Kidney epithelial cell (primary cell): ENCODE measurements at regions not wholly inside any gene's neighbourhood (a gene's known extent, or its start where the extent isn't known, plus 50 kb on each side); places are given as distances from the start of the nearest gene placed in this dataset.

Experiments
- DNase-seq: peaks from one replicate; pipeline ENCODE4 v3.0.0-alpha.2; 2010; ENCODE audit warnings: low read depth
- H3K27me3 ChIP-seq: 2 replicates; pipeline ENCODE4 v1.6.0; 2011; ENCODE audit warnings: low read length; ENCODE audit not compliant: control insufficient read depth, insufficient read depth
- H3K36me3 ChIP-seq: 2 replicates; pipeline ENCODE4 v1.5.1; 2011; ENCODE audit warnings: low read length; ENCODE audit not compliant: control insufficient read depth, insufficient read depth
- H3K4me3 ChIP-seq: 2 replicates; pipeline ENCODE4 v1.5.1; 2011; ENCODE audit warnings: low read depth, mild to moderate bottlenecking, control low read depth, low read length
- TF ChIP-seq, protein P1 (sequence below): IDR thresholded peaks from 2 replicates; pipeline ENCODE4 v1.5.1; 2011; ENCODE audit warnings: mild to moderate bottlenecking, moderate library complexity, low read length, control low read depth, inconsistent platforms; ENCODE audit not compliant: insufficient read depth, poor library complexity, severe bottlenecking

DNA sequence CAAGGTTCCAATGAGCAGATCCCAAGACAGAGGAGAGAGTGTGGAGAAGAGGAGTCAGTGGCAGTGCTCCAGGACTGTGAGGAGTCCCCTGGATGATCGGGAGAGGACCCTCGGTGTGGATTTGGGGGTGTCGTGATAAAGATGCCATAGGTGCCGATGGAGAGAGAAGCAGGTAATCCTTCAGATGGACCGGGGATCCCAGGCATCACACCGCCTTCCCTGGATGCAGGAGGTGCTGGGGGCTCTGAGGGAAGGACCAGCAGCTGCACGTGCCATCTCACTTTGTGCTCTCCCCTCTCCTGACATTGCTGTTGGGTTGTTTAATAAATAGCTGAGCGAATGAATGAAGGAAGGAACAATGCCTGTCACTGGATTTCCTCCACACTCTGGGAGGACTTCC, 744.1 kb downstream of the BRD1 start:
- no peak for DNase-seq
- Histone ChIP-seq H3K4me3 (no peak overlapping the region), H3K36me3 (no peaks in the 10 kb centered on the region), H3K27me3 (no peaks in the 10 kb centered on the region)
- TF ChIP-seq, protein P1, sequence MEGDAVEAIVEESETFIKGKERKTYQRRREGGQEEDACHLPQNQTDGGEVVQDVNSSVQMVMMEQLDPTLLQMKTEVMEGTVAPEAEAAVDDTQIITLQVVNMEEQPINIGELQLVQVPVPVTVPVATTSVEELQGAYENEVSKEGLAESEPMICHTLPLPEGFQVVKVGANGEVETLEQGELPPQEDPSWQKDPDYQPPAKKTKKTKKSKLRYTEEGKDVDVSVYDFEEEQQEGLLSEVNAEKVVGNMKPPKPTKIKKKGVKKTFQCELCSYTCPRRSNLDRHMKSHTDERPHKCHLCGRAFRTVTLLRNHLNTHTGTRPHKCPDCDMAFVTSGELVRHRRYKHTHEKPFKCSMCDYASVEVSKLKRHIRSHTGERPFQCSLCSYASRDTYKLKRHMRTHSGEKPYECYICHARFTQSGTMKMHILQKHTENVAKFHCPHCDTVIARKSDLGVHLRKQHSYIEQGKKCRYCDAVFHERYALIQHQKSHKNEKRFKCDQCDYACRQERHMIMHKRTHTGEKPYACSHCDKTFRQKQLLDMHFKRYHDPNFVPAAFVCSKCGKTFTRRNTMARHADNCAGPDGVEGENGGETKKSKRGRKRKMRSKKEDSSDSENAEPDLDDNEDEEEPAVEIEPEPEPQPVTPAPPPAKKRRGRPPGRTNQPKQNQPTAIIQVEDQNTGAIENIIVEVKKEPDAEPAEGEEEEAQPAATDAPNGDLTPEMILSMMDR = no peak

DNA sequence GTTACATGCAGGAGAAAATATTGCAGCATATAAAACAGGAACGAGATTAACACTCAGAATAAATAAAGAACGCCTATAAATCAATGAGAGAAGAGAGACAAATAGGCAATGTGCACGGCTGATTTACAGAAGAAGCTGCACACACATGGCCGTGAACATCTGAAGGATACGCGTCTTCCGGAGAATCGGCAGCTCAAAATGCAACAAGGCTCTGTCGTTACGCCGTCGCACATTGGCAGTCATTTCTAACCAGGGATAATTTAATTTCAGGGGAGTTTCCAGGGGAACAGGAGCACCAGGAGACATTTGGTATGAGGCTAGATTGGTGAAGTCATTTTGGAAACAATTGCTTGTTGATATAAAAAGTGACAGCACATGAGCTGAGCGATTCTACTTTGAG, 745.2 kb downstream of the BRD1 start:
- Histone ChIP-seq H3K27me3 (no peaks in the 10 kb centered on the region), H3K36me3 (no peaks in the 10 kb centered on the region), H3K4me3 (no peak overlapping the region)
- TF ChIP-seq, protein P1 = no peak
- DNase-seq = no peak

DNA sequence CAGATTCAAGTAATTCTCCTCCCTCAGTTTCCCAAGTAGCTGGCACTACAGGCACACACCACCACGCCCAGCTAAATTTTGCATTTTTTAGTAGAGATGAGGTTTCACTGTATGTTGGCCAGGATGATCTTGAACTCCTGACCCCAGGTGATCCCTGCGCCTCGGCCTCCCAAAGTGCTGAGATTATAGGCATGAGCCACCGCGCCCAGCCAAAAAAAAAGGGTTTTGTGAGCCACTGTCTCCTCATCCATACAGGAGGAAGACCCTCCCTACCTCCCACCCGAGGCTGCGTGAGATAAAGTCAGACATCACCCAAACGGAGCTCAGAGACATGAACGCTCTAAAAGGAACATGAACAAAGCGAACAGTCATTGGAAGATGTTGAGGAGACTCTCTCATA, 745.7 kb downstream of the BRD1 start:
- H3K36me3 ChIP-seq = no peaks in the 10 kb centered on the region
- H3K27me3 ChIP-seq = no peaks in the 10 kb centered on the region
- DNase-seq = no peak
- TF ChIP-seq, protein P1 = no peak
- H3K4me3 ChIP-seq = no peak overlapping the region

DNA sequence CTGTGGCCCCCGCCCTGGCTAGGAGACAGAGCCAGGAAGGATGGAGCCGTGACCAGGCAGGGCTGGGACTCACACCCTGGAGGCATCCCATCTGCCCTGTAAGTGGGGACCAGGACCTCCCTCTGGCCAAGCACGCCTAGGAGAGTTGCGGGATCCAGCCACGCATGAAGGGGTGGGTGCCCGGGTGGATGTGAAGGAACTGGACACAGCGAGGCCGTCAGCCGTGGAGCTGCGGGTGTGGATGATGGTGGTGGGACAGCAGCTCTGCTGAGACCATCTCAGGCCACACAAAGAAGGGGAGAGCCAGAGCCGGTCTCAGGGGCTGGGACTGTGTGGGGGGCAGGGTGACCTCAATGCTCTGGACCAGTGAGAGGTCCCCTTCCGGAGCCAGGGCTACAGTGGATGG, 746.4 kb downstream of the BRD1 start:
- Histone ChIP-seq H3K27me3 (no peaks in the 10 kb centered on the region), H3K36me3 (no peaks in the 10 kb centered on the region), H3K4me3 (no peak overlapping the region)
- TF ChIP-seq, protein P1 = no peak
- DNase-seq = no peak

DNA sequence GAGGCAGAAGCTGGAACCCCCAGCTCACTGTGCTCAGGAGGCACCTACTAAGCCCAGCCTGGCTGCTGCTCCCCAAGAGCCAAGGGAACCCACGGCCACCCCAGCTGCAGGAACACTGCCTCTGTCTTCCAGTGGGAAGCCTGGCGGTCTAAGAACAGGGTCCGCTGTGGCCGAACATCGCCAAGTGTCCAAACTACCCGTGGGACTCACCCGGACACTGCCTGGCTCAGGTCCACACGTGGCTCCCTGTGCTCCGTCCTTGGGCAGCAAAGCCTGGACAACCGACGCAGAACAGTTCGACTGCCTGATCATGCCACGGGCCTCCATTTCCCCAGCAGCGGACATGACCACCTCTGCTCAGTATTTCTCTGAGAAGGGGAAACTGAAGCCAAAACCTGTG, 747.0 kb downstream of the BRD1 start:
- Histone ChIP-seq H3K36me3 (no peaks in the 10 kb centered on the region), H3K4me3 (no peak overlapping the region), H3K27me3 (no peaks in the 10 kb centered on the region)
- TF ChIP-seq, protein P1 = no peak
- DNase-seq = no peak

DNA sequence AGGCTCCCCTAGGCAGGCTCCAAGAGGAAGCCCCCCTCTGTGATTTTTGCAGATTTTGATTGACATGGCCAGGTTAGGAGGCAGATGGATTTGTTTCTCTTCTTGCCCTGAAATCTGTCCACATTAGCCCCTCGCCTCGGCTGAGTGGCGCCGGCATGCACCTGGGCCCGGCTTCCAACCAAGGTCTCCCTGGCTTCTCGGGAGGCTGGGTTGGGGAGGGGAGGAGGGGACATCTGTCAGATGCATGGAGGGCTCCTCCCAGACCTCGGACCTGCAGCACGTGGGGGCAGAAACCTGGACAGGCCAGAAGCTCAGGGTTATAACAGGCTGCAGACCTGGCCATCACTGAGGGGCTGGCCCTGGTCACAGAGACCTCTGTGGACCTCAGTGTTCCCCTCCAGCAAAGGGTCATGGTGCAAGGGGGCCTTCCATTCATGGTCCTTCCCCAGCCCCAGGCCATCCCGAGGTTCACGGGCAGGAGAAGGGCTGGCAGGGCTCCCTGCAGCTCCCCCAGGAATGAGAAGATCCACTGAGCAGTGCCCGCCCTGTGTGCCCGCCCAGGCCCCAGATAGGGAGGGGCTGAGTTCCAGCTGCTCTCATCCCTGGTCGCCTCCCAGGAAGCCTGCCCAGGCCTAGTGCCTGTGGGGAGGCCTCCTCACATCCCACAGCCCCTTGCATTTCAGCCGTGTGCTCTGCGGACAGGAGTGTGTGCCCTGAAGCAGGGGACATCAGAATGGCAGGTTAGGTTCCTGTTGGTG, 747.8 kb downstream of the BRD1 start:
- TF ChIP-seq, protein P1 = no peak
- Histone ChIP-seq H3K36me3 (no peaks in the 10 kb centered on the region), H3K4me3 (no peak overlapping the region), H3K27me3 (no peaks in the 10 kb centered on the region)
- no peak for DNase-seq
